Liver (tissue), 3 donors: ENCODE measurements at regions not wholly inside any gene's neighbourhood (a gene's known extent, or its start where the extent isn't known, plus 50 kb on each side); places are given as distances from the start of the nearest gene placed in this dataset.

Experiments
- EGR1 ChIP-seq, 2 donors: IDR thresholded peaks; 2 replicates each; pipeline ENCODE4 v1.6.1; 2016 to 2018; ENCODE audit warnings: antibody characterized with exemption in 2 of 2, low read depth in 2 of 2
- GABPA ChIP-seq, 2 donors: IDR thresholded peaks in 1 of 2; conservative IDR thresholded peaks in 1 of 2; 2 replicates each; pipeline ENCODE4 v1.6.1; 2016; ENCODE audit warnings: antibody characterized with exemption in 2 of 2, mild to moderate bottlenecking in 1 of 2, moderate library complexity in 1 of 2
- HNF4A ChIP-seq, 2 donors: conservative IDR thresholded peaks; 2 replicates each; pipeline ENCODE4 v1.6.1; 2016; ENCODE audit warnings: antibody characterized with exemption in 2 of 2, mild to moderate bottlenecking in 2 of 2
- JUND ChIP-seq, 2 donors: IDR thresholded peaks; 2 replicates each; pipeline ENCODE4 v1.6.1; 2016; ENCODE audit warnings: antibody characterized with exemption in 2 of 2
- RAD21 ChIP-seq, 2 donors: IDR thresholded peaks; 2 replicates each; pipeline ENCODE4 v1.6.1; 2016; ENCODE audit warnings: antibody characterized with exemption in 2 of 2, mild to moderate bottlenecking in 2 of 2
- TAF1 ChIP-seq: conservative IDR thresholded peaks from 2 replicates; pipeline ENCODE4 v1.6.1; 2016; ENCODE audit warnings: antibody characterized with exemption, mild to moderate bottlenecking
- YY1 ChIP-seq: IDR thresholded peaks from 2 replicates; pipeline ENCODE4 v1.6.1; 2016; ENCODE audit warnings: antibody characterized with exemption, mild to moderate bottlenecking
- TF ChIP-seq, protein P1 (sequence below): fragments of 150-350 bp; IDR thresholded peaks from 2 replicates; pipeline ENCODE4 v1.5.1; 2017; ENCODE audit warnings: improper control_type of control experiment, low read depth, low read length; ENCODE audit not compliant: missing input control
- TF ChIP-seq, protein P2 (sequence below): IDR thresholded peaks from 2 replicates; pipeline ENCODE4 v1.6.1; 2016; ENCODE audit warnings: antibody characterized with exemption, mild to moderate bottlenecking
- TF ChIP-seq, protein P3 (sequence below): IDR thresholded peaks from 2 replicates; pipeline ENCODE4 v1.6.1; 2016; ENCODE audit warnings: antibody characterized with exemption
- TF ChIP-seq, protein P4 (sequence below): IDR thresholded peaks from 2 replicates; pipeline ENCODE4 v1.6.1; 2016; ENCODE audit warnings: antibody characterized with exemption
- TF ChIP-seq, protein P5 (sequence below): IDR thresholded peaks from 2 replicates; pipeline ENCODE4 v1.6.1; 2016; ENCODE audit warnings: antibody characterized with exemption
- donor health status: healthy.
- donor health status: healthy.

DNA sequence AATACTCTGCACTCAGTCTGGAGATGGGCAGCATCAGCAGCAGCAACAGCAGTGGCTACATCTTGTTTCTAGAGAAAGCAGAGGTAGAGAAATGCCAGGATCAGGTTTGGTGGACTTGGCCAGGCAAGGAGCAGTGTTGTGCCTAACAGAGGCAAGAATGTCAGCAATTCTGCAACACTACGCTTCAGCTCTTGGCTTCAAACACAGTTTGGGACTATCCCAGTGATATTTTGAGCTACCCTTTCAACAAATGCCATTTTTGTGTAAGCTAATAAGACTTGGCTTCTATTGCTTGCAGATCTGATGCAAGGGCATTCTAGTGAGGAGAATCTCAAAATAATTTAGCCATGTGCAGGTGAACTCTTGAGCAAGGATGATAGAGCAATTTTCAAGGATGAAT lies 271.3 kb downstream of the PCDH20 start:
- TF ChIP-seq, protein P1, sequence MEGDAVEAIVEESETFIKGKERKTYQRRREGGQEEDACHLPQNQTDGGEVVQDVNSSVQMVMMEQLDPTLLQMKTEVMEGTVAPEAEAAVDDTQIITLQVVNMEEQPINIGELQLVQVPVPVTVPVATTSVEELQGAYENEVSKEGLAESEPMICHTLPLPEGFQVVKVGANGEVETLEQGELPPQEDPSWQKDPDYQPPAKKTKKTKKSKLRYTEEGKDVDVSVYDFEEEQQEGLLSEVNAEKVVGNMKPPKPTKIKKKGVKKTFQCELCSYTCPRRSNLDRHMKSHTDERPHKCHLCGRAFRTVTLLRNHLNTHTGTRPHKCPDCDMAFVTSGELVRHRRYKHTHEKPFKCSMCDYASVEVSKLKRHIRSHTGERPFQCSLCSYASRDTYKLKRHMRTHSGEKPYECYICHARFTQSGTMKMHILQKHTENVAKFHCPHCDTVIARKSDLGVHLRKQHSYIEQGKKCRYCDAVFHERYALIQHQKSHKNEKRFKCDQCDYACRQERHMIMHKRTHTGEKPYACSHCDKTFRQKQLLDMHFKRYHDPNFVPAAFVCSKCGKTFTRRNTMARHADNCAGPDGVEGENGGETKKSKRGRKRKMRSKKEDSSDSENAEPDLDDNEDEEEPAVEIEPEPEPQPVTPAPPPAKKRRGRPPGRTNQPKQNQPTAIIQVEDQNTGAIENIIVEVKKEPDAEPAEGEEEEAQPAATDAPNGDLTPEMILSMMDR: no peak
- no peak for TF ChIP-seq YY1
- TF ChIP-seq JUND (IDR thresholded peaks at IDR 0.05): no peak
- no peak for TF ChIP-seq GABPA (IDR thresholded peaks at IDR 0.05 in 1 of 2, conservative IDR thresholded peaks at IDR 0.05 in 1 of 2)
- TF ChIP-seq, protein P2, sequence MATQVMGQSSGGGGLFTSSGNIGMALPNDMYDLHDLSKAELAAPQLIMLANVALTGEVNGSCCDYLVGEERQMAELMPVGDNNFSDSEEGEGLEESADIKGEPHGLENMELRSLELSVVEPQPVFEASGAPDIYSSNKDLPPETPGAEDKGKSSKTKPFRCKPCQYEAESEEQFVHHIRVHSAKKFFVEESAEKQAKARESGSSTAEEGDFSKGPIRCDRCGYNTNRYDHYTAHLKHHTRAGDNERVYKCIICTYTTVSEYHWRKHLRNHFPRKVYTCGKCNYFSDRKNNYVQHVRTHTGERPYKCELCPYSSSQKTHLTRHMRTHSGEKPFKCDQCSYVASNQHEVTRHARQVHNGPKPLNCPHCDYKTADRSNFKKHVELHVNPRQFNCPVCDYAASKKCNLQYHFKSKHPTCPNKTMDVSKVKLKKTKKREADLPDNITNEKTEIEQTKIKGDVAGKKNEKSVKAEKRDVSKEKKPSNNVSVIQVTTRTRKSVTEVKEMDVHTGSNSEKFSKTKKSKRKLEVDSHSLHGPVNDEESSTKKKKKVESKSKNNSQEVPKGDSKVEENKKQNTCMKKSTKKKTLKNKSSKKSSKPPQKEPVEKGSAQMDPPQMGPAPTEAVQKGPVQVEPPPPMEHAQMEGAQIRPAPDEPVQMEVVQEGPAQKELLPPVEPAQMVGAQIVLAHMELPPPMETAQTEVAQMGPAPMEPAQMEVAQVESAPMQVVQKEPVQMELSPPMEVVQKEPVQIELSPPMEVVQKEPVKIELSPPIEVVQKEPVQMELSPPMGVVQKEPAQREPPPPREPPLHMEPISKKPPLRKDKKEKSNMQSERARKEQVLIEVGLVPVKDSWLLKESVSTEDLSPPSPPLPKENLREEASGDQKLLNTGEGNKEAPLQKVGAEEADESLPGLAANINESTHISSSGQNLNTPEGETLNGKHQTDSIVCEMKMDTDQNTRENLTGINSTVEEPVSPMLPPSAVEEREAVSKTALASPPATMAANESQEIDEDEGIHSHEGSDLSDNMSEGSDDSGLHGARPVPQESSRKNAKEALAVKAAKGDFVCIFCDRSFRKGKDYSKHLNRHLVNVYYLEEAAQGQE: no peak
- no peak for TF ChIP-seq TAF1
- TF ChIP-seq RAD21 (IDR thresholded peaks at IDR 0.05): no peak
- TF ChIP-seq EGR1 (IDR thresholded peaks at IDR 0.05; ENCODE audit: low read depth in 2 of 2): no peak
- TF ChIP-seq, protein P3, sequence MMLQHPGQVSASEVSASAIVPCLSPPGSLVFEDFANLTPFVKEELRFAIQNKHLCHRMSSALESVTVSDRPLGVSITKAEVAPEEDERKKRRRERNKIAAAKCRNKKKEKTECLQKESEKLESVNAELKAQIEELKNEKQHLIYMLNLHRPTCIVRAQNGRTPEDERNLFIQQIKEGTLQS: no peak
- TF ChIP-seq, protein P4, sequence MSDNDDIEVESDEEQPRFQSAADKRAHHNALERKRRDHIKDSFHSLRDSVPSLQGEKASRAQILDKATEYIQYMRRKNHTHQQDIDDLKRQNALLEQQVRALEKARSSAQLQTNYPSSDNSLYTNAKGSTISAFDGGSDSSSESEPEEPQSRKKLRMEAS: no peak
- TF ChIP-seq, protein P5, sequence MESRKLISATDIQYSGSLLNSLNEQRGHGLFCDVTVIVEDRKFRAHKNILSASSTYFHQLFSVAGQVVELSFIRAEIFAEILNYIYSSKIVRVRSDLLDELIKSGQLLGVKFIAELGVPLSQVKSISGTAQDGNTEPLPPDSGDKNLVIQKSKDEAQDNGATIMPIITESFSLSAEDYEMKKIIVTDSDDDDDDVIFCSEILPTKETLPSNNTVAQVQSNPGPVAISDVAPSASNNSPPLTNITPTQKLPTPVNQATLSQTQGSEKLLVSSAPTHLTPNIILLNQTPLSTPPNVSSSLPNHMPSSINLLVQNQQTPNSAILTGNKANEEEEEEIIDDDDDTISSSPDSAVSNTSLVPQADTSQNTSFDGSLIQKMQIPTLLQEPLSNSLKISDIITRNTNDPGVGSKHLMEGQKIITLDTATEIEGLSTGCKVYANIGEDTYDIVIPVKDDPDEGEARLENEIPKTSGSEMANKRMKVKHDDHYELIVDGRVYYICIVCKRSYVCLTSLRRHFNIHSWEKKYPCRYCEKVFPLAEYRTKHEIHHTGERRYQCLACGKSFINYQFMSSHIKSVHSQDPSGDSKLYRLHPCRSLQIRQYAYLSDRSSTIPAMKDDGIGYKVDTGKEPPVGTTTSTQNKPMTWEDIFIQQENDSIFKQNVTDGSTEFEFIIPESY: no peak
- no peak for TF ChIP-seq HNF4A (conservative IDR thresholded peaks at IDR 0.05)
